ENCODE measurements at regions not wholly inside any gene's neighbourhood (a gene's known extent, or its start where the extent isn't known, plus 50 kb on each side); places are given as distances from the start of the nearest gene placed in this dataset.
"Not testable (repeated sequence)": the region's sequence is repeated elsewhere in the genome, so short reads cannot be mapped to it uniquely, and the experiment has no call there.

GRCh38 chr16:64287655-64288528 is 834.0 kb downstream of the CDH11 start:
- FAIRE-seq: peak; percentile 3

- FAIRE-seq: no peak
These were observed 839.7 kb downstream of the CDH11 start for GRCh38 chr16:64282181-64282580.

GRCh38 chr16:64280317-64280716 is 841.5 kb downstream of the CDH11 start:
- FAIRE-seq: no peak

GRCh38 chr16:64278196-64278595 is 843.7 kb downstream of the CDH11 start:
- no peak for FAIRE-seq

GRCh38 chr16:64276646-64277045 is 845.2 kb downstream of the CDH11 start:
- FAIRE-seq: no peak

- FAIRE-seq: no peak
These were observed 849.8 kb downstream of the CDH11 start for GRCh38 chr16:64272028-64272427.

- FAIRE-seq: no peak
These were observed 852.1 kb downstream of the CDH11 start for GRCh38 chr16:64269756-64270155.

- FAIRE-seq: no peak
These were observed 856.1 kb downstream of the CDH11 start for GRCh38 chr16:64265756-64266155.

- FAIRE-seq: not testable (repeated sequence)
These were observed 861.0 kb downstream of the CDH11 start for GRCh38 chr16:64260631-64261401.

- no peak for FAIRE-seq
These were observed 867.2 kb downstream of the CDH11 start for GRCh38 chr16:64254443-64255367.

- no peak for FAIRE-seq
These were observed 868.3 kb downstream of the CDH11 start for GRCh38 chr16:64253525-64253924.

- no peak for FAIRE-seq
These were observed 868.8 kb downstream of the CDH11 start for GRCh38 chr16:64253096-64253495.

- no peak for FAIRE-seq
These were observed 870.1 kb downstream of the CDH11 start for GRCh38 chr16:64251742-64252141.

GRCh38 chr16:64250866-64251265 is 871.0 kb downstream of the CDH11 start:
- no peak for FAIRE-seq

GRCh38 chr16:64242492-64242891 is 879.4 kb downstream of the CDH11 start:
- no peak for FAIRE-seq

GRCh38 chr16:64240586-64240985 is 881.3 kb downstream of the CDH11 start:
- FAIRE-seq: no peak

GRCh38 chr16:64238571-64238970 is 883.3 kb downstream of the CDH11 start:
- FAIRE-seq: no peak

GRCh38 chr16:64236316-64236715 is 885.5 kb downstream of the CDH11 start:
- FAIRE-seq: no peak

- no peak for FAIRE-seq
These were observed 887.7 kb downstream of the CDH11 start for GRCh38 chr16:64234200-64234599.

GRCh38 chr16:64225696-64226095 is 896.2 kb downstream of the CDH11 start:
- no peak for FAIRE-seq

- no peak for FAIRE-seq
These were observed 896.8 kb downstream of the CDH11 start for GRCh38 chr16:64225036-64225435.

- FAIRE-seq: no peak
These were observed 903.9 kb downstream of the CDH11 start for GRCh38 chr16:64217789-64218535.

Measured in TTC549 (cell line).